Endodermal cell (in vitro differentiated cells): ENCODE measurements at regions not wholly inside any gene's neighbourhood (a gene's known extent, or its start where the extent isn't known, plus 50 kb on each side); places are given as distances from the start of the nearest gene placed in this dataset.

Source experiments
- DNase-seq: peaks from one replicate; pipeline ENCODE4 v3.0.0-alpha.2; 2017
- H3K27ac ChIP-seq: 2 replicates; pipeline ENCODE4 v1.5.1; 2013; ENCODE audit warnings: mild to moderate bottlenecking, low read depth, low read length, moderate library complexity
- H3K27me3 ChIP-seq: 2 replicates; pipeline ENCODE4 v1.6.1; 2013; ENCODE audit warnings: mild to moderate bottlenecking, low read length, moderate library complexity; ENCODE audit not compliant: insufficient read depth, control insufficient read depth, poor library complexity, severe bottlenecking
- H3K36me3 ChIP-seq: 2 replicates; pipeline ENCODE4 v1.7.0; 2013; ENCODE audit warnings: mild to moderate bottlenecking, low read length, moderate library complexity; ENCODE audit not compliant: control insufficient read depth, insufficient read depth
- H3K4me1 ChIP-seq: one replicate; pipeline ENCODE4 v1.7.0; 2013; ENCODE audit warnings: low read length; ENCODE audit not compliant: control insufficient read depth, insufficient read depth
- H3K4me3 ChIP-seq: 2 replicates; pipeline ENCODE4 v1.5.1; 2013; ENCODE audit warnings: mild to moderate bottlenecking, low read length, moderate library complexity
- H3K9ac ChIP-seq: 2 replicates; pipeline ENCODE4 v1.6.1; 2013; ENCODE audit warnings: mild to moderate bottlenecking, low read length, moderate library complexity; ENCODE audit not compliant: poor library complexity, severe bottlenecking; ENCODE audit errors: extremely low read depth
- H3K9me3 ChIP-seq: 2 replicates; pipeline ENCODE4 v1.6.1; 2013; ENCODE audit warnings: mild to moderate bottlenecking, low read length, moderate library complexity; ENCODE audit not compliant: control insufficient read depth
- H3K27ac Mint-ChIP-seq: 2 replicates; pipeline ENCODE4 v1.8.0; 2020; ENCODE audit warnings: mixed read lengths
- H3K27me3 Mint-ChIP-seq: 2 replicates; pipeline ENCODE4 v1.8.0; 2021; ENCODE audit warnings: mild to moderate bottlenecking, mixed read lengths; ENCODE audit not compliant: insufficient read depth
- H3K36me3 Mint-ChIP-seq: 2 replicates; pipeline ENCODE4 v1.8.0; 2020; ENCODE audit warnings: low read depth, mixed read lengths
- H3K4me1 Mint-ChIP-seq: 2 replicates; pipeline ENCODE4 v1.8.0; 2020; ENCODE audit warnings: mixed read lengths
- H3K4me3 Mint-ChIP-seq: 2 replicates; pipeline ENCODE4 v1.8.0; 2020; ENCODE audit warnings: mild to moderate bottlenecking, moderate library complexity, mixed read lengths
- H3K9me3 Mint-ChIP-seq: 2 replicates; pipeline ENCODE4 v1.8.0; 2020; ENCODE audit warnings: mild to moderate bottlenecking, mixed read lengths
- WGBS, 2 experiments: methylation state at CpG; one replicate each; pipeline versions ENCODE4 v1.1.5 to v1.1.7; 2013; ENCODE audit warnings: missing lambda C conversion rate in 2 of 2, mixed read lengths in 1 of 2; ENCODE audit not compliant: insufficient coverage in 1 of 2, insufficient read length in 1 of 2; 5-methylcytosine and 5-hydroxymethylcytosine counted together
- TF ChIP-seq, protein P1 (sequence below): fragments of 200-600 bp; sonication (generic); conservative IDR thresholded peaks from 2 replicates; pipeline ENCODE4 v1.5.0; 2021; ENCODE audit warnings: antibody characterized with exemption, mild to moderate bottlenecking

DNA sequence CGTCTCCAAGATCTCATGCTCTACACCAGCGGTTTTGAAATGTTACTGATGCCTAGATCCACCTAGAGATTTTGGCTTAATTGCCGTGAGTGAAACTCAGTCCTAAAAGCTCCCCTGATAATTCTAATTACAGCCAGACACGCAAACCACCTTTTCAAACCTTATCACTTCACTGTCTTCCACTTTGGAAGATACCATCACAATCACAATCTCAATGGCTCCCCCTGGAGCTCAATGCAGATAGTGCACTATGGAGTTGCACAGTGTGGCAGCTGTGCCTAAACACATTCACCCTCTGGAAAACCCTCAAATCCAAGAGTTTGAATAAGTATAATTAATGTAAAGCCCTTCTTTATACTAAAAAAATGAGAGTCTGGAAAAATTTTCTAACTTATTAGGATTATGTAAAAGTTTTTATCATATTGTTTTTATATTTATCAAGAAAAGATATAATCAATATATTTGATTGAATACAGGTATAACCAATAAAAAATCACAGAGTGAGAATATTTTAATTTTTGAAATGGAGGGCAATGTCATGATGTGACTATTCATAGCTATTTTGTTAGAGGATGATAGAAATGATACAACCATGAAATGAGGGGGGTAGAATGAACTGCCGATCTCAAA lies 102.9 kb upstream of the SLC8A1 start:
- no peaks in the 10 kb centered on the region for H3K9me3 Mint-ChIP-seq
- no peaks in the 10 kb centered on the region for H3K27me3 ChIP-seq
- H3K36me3 ChIP-seq, result no peaks in the 10 kb centered on the region
- no peaks in the 10 kb centered on the region for H3K36me3 Mint-ChIP-seq
- no peaks in the 10 kb centered on the region for H3K27me3 Mint-ChIP-seq
- no peaks in the 10 kb centered on the region for H3K9me3 ChIP-seq
- DNase-seq, result peak; percentile 94
- H3K27ac ChIP-seq, result no peak overlapping the region
- H3K4me3 Mint-ChIP-seq, result no peak overlapping the region
- H3K4me3 ChIP-seq, result peak overlapping the region; percentile 47
- 67 to 69% methylated on average over 5 of the region's 5 CpGs for WGBS, 2 experiments
- no peaks in the 10 kb centered on the region for H3K4me1 ChIP-seq
- no peak overlapping the region for H3K9ac ChIP-seq
- TF ChIP-seq, protein P1, sequence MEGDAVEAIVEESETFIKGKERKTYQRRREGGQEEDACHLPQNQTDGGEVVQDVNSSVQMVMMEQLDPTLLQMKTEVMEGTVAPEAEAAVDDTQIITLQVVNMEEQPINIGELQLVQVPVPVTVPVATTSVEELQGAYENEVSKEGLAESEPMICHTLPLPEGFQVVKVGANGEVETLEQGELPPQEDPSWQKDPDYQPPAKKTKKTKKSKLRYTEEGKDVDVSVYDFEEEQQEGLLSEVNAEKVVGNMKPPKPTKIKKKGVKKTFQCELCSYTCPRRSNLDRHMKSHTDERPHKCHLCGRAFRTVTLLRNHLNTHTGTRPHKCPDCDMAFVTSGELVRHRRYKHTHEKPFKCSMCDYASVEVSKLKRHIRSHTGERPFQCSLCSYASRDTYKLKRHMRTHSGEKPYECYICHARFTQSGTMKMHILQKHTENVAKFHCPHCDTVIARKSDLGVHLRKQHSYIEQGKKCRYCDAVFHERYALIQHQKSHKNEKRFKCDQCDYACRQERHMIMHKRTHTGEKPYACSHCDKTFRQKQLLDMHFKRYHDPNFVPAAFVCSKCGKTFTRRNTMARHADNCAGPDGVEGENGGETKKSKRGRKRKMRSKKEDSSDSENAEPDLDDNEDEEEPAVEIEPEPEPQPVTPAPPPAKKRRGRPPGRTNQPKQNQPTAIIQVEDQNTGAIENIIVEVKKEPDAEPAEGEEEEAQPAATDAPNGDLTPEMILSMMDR, result peak; percentile 94
- peaks cover 13% of the 10 kb centered on the region for H3K4me1 Mint-ChIP-seq
- H3K27ac Mint-ChIP-seq, result peak overlapping the region; percentile 3

- H3K9ac ChIP-seq, result no peak overlapping the region
- H3K27me3 Mint-ChIP-seq, result no peaks in the 10 kb centered on the region
- TF ChIP-seq, protein P1, result no peak
- H3K27ac ChIP-seq, result no peak overlapping the region
- H3K4me3 ChIP-seq, result no peak overlapping the region
- no peak overlapping the region for H3K27ac Mint-ChIP-seq
- no peaks in the 10 kb centered on the region for H3K27me3 ChIP-seq
- peaks cover 13% of the 10 kb centered on the region for H3K4me1 Mint-ChIP-seq
- H3K4me3 Mint-ChIP-seq, result no peak overlapping the region
- H3K9me3 Mint-ChIP-seq, result no peaks in the 10 kb centered on the region
- 48 to 50% methylated on average over 2 of the region's 2 CpGs for WGBS, 2 experiments
- DNase-seq, result no peak
- H3K4me1 ChIP-seq, result no peaks in the 10 kb centered on the region
- H3K36me3 Mint-ChIP-seq, result no peaks in the 10 kb centered on the region
- no peaks in the 10 kb centered on the region for H3K36me3 ChIP-seq
- H3K9me3 ChIP-seq, result no peaks in the 10 kb centered on the region
Measured at GRCh38 chr2:40556293-40556692, 104.4 kb upstream of the SLC8A1 start.

DNA sequence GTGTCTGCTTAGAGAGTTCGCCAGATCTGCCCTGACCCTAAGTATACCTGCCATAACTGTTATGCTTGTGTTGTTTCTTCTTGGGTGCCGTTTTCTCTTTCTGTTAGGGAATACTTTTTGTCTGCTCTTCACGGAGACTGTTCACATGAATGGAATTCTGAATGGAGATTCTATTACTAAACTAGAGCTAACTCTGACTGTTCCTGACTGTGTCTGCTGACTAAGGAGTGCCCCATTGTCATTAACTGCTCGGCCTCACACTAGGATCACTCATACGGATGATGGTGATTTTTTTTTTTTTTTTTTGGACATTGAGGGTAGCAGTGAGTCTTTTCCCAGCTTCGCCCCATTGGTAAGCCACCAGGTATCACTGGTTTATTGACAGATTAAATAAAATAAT lies 104.8 kb upstream of the SLC8A1 start:
- H3K4me1 Mint-ChIP-seq, result peaks cover 13% of the 10 kb centered on the region

More for the DNA sequence above, 104.8 kb upstream of the SLC8A1 start:
- H3K27ac Mint-ChIP-seq, result no peak overlapping the region
- H3K27ac ChIP-seq, result no peak overlapping the region
- no peaks in the 10 kb centered on the region for H3K27me3 ChIP-seq
- TF ChIP-seq, protein P1, result no peak
- no peak overlapping the region for H3K4me3 Mint-ChIP-seq
- no peaks in the 10 kb centered on the region for H3K4me1 ChIP-seq
- H3K9me3 ChIP-seq, result no peaks in the 10 kb centered on the region
- H3K9ac ChIP-seq, result no peak overlapping the region
- no peak for DNase-seq
- H3K36me3 Mint-ChIP-seq, result no peaks in the 10 kb centered on the region
- no peaks in the 10 kb centered on the region for H3K27me3 Mint-ChIP-seq
- no peaks in the 10 kb centered on the region for H3K9me3 Mint-ChIP-seq
- 89 to 93% methylated on average over 3 to 5 of the region's 6 CpGs for WGBS, 2 experiments
- no peaks in the 10 kb centered on the region for H3K36me3 ChIP-seq
- H3K4me3 ChIP-seq, result no peak overlapping the region
